GM23338 (cell line): ENCODE measurements at regions not wholly inside any gene's neighbourhood (a gene's known extent, or its start where the extent isn't known, plus 50 kb on each side); places are given as distances from the start of the nearest gene placed in this dataset.

Source experiments
- ATAC-seq: fragments of 200-7000 bp; cut with Tn5 transposase; 3 replicates; pipeline ENCODE4 v1.9.1; 2020
- DNase-seq: peaks from one replicate; pipeline ENCODE4 v3.0.0-alpha.2; 2015; ENCODE audit warnings: low spot score
- H2AFZ ChIP-seq: fragments of 200-600 bp; sonication (generic); 2 replicates; pipeline ENCODE4 v1.8.0; 2016; ENCODE audit warnings: antibody characterized with exemption, mild to moderate bottlenecking, moderate library complexity
- H3F3A ChIP-seq: fragments of 200-600 bp; sonication (generic); replicated peaks from 2 replicates; pipeline ENCODE4 v1.8.0; 2017; ENCODE audit warnings: antibody characterized with exemption, mixed run types, low read depth
- H3K27ac ChIP-seq: fragments of 200-600 bp; sonication (generic); 2 replicates; pipeline ENCODE4 v1.6.1; 2016; ENCODE audit warnings: low read depth
- H3K27me3 ChIP-seq: fragments of 200-600 bp; sonication (generic); 2 replicates; pipeline ENCODE4 v1.8.0; 2016; ENCODE audit warnings: mild to moderate bottlenecking, mixed run types, moderate library complexity; ENCODE audit not compliant: insufficient read depth
- H3K36me3 ChIP-seq: fragments of 200-600 bp; sonication (generic); 2 replicates; pipeline ENCODE4 v1.8.0; 2016; ENCODE audit warnings: mild to moderate bottlenecking; ENCODE audit not compliant: insufficient read depth
- H3K4me1 ChIP-seq: fragments of 200-600 bp; sonication (generic); 2 replicates; pipeline ENCODE4 v1.8.0; 2016; ENCODE audit warnings: mild to moderate bottlenecking, moderate library complexity; ENCODE audit not compliant: insufficient read depth
- H3K4me2 ChIP-seq: fragments of 200-600 bp; sonication (generic); 2 replicates; pipeline ENCODE4 v1.7.1; 2017; ENCODE audit warnings: mixed run types
- H3K4me3 ChIP-seq: fragments of 200-600 bp; sonication (generic); 2 replicates; pipeline ENCODE4 v1.6.1; 2016; ENCODE audit warnings: mixed run types
- H3K79me2 ChIP-seq: fragments of 200-600 bp; sonication (generic); replicated peaks from 2 replicates; pipeline ENCODE4 v1.8.0; 2017; ENCODE audit warnings: mild to moderate bottlenecking; ENCODE audit not compliant: insufficient read depth
- H3K9me2 ChIP-seq: fragments of 200-600 bp; sonication (generic); 2 replicates; pipeline ENCODE4 v1.8.0; 2017; ENCODE audit not compliant: insufficient read depth
- H4K20me1 ChIP-seq: fragments of 200-600 bp; sonication (generic); replicated peaks from 2 replicates; pipeline ENCODE4 v1.8.0; 2017; ENCODE audit warnings: mild to moderate bottlenecking; ENCODE audit not compliant: insufficient read depth
- H3K27ac Mint-ChIP-seq: 2 replicates; pipeline ENCODE4 v1.8.0; 2020; ENCODE audit warnings: inconsistent platforms, mild to moderate bottlenecking, moderate library complexity, mixed read lengths
- H3K27me3 Mint-ChIP-seq: 3 replicates; pipeline ENCODE4 v1.8.0; 2022; ENCODE audit warnings: low read depth, mild to moderate bottlenecking, moderate library complexity, mixed read lengths, inconsistent platforms; ENCODE audit not compliant: insufficient read depth, poor library complexity
- H3K36me3 Mint-ChIP-seq: 3 replicates; pipeline ENCODE4 v1.8.0; 2021; ENCODE audit warnings: low read depth, mild to moderate bottlenecking, inconsistent platforms, moderate library complexity, mixed read lengths
- H3K4me1 Mint-ChIP-seq: 3 replicates; pipeline ENCODE4 v1.8.0; 2020; ENCODE audit warnings: mild to moderate bottlenecking, inconsistent platforms, mixed read lengths
- H3K4me3 Mint-ChIP-seq: 3 replicates; pipeline ENCODE4 v1.8.0; 2021; ENCODE audit warnings: moderate library complexity, mild to moderate bottlenecking, inconsistent platforms, mixed read lengths
- H3K9me3 Mint-ChIP-seq: 3 replicates; pipeline ENCODE4 v1.8.0; 2020; ENCODE audit warnings: moderate library complexity, mild to moderate bottlenecking, inconsistent platforms, mixed read lengths
- CREB1 ChIP-seq: fragments of 250-450 bp; sonication (Bioruptor Pico); IDR thresholded peaks from 2 replicates; pipeline ENCODE4 v1.5.0; 2020; ENCODE audit warnings: low read depth, mild to moderate bottlenecking, moderate library complexity
- EZH2 ChIP-seq: fragments of 200-600 bp; sonication (generic); IDR thresholded peaks from one replicate; pipeline ENCODE4 v1.8.0; 2017; ENCODE audit warnings: antibody characterized with exemption, mild to moderate bottlenecking, low read depth; ENCODE audit not compliant: unreplicated experiment
- EZH2phosphoT487 ChIP-seq: fragments of 200-600 bp; sonication (generic); IDR thresholded peaks from one replicate; pipeline ENCODE4 v1.8.1; 2018; ENCODE audit warnings: antibody characterized with exemption; ENCODE audit not compliant: unreplicated experiment
- JUNB ChIP-seq: IDR thresholded peaks from one replicate; pipeline ENCODE4 v1.6.1; 2016; ENCODE audit warnings: antibody characterized with exemption; ENCODE audit not compliant: unreplicated experiment
- NANOG ChIP-seq: IDR thresholded peaks from 2 replicates; pipeline ENCODE4 v1.6.1; 2016; ENCODE audit warnings: antibody characterized with exemption, borderline replicate concordance
- POLR2AphosphoS5 ChIP-seq: IDR thresholded peaks from 2 replicates; pipeline ENCODE4 v1.6.1; 2016; ENCODE audit warnings: antibody characterized with exemption, low read depth
- STAT1 ChIP-seq: IDR thresholded peaks from one replicate; pipeline ENCODE4 v1.6.1; 2016; ENCODE audit warnings: antibody characterized with exemption; ENCODE audit not compliant: unreplicated experiment
- ZNF114 ChIP-seq: fragments of 250-450 bp; sonication (Bioruptor Pico); IDR thresholded peaks from 2 replicates; pipeline ENCODE4 v1.5.0; 2020; ENCODE audit warnings: mild to moderate bottlenecking, moderate library complexity
- ZNF331 ChIP-seq: fragments of 250-450 bp; sonication (Bioruptor Pico); IDR thresholded peaks from 2 replicates; pipeline ENCODE4 v1.5.0; 2020; ENCODE audit warnings: low read depth, mild to moderate bottlenecking, moderate library complexity
- TF ChIP-seq, protein P1 (sequence below): IDR thresholded peaks from 2 replicates; pipeline ENCODE4 v1.6.1; 2016; ENCODE audit warnings: antibody characterized with exemption
- TF ChIP-seq, protein P2 (sequence below): fragments of 250-450 bp; sonication (Bioruptor Pico); IDR thresholded peaks from 2 replicates; pipeline ENCODE4 v1.5.0; 2020; ENCODE audit warnings: mild to moderate bottlenecking, moderate library complexity
- TF ChIP-seq, protein P3 (sequence below), 2 experiments: fragments of 200-600 bp in 1 of 2; sonication (generic) in 1 of 2; conservative IDR thresholded peaks; 2 replicates each; pipeline versions ENCODE4 v1.5.1 to v1.6.1; 2016 to 2017; ENCODE audit warnings: antibody characterized with exemption in 2 of 2, low read depth in 2 of 2, mild to moderate bottlenecking in 2 of 2, moderate library complexity in 1 of 2
- TF ChIP-seq, protein P4 (sequence below): IDR thresholded peaks from one replicate; pipeline ENCODE4 v1.6.1; 2018; ENCODE audit warnings: antibody characterized with exemption; ENCODE audit not compliant: unreplicated experiment

DNA sequence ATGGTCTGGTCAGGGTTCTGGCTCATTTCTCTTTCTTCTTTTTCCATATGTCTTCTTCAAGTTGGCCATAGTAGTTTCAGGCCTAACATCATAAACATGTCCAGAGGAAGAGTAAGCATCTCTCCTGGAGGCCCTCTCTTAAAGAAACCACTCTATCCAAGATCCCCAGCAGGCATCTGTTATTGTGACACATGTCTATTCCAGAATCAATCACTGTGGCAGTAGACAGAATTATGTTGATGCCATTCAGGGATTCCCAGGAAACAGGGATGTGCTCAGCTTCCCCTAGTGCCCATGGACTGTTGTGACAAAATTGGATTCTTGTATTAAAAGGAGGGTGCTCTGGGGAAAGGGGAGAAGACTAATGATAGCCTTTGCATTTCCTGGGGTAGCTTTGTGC lies 224.0 kb downstream of the HNRNPD start:
- no peak for DNase-seq
- TF ChIP-seq CREB1 (no peak), JUNB (no peak), ZNF331 (no peak), ZNF114 (CRISPR knock-in tag) (no peak), EZH2phosphoT487 (no peak), STAT1 (no peak), POLR2AphosphoS5 (no peak), EZH2 (no peak), NANOG (no peak)
- TF ChIP-seq, protein P1, sequence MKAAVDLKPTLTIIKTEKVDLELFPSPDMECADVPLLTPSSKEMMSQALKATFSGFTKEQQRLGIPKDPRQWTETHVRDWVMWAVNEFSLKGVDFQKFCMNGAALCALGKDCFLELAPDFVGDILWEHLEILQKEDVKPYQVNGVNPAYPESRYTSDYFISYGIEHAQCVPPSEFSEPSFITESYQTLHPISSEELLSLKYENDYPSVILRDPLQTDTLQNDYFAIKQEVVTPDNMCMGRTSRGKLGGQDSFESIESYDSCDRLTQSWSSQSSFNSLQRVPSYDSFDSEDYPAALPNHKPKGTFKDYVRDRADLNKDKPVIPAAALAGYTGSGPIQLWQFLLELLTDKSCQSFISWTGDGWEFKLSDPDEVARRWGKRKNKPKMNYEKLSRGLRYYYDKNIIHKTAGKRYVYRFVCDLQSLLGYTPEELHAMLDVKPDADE = no peak
- TF ChIP-seq, protein P2, sequence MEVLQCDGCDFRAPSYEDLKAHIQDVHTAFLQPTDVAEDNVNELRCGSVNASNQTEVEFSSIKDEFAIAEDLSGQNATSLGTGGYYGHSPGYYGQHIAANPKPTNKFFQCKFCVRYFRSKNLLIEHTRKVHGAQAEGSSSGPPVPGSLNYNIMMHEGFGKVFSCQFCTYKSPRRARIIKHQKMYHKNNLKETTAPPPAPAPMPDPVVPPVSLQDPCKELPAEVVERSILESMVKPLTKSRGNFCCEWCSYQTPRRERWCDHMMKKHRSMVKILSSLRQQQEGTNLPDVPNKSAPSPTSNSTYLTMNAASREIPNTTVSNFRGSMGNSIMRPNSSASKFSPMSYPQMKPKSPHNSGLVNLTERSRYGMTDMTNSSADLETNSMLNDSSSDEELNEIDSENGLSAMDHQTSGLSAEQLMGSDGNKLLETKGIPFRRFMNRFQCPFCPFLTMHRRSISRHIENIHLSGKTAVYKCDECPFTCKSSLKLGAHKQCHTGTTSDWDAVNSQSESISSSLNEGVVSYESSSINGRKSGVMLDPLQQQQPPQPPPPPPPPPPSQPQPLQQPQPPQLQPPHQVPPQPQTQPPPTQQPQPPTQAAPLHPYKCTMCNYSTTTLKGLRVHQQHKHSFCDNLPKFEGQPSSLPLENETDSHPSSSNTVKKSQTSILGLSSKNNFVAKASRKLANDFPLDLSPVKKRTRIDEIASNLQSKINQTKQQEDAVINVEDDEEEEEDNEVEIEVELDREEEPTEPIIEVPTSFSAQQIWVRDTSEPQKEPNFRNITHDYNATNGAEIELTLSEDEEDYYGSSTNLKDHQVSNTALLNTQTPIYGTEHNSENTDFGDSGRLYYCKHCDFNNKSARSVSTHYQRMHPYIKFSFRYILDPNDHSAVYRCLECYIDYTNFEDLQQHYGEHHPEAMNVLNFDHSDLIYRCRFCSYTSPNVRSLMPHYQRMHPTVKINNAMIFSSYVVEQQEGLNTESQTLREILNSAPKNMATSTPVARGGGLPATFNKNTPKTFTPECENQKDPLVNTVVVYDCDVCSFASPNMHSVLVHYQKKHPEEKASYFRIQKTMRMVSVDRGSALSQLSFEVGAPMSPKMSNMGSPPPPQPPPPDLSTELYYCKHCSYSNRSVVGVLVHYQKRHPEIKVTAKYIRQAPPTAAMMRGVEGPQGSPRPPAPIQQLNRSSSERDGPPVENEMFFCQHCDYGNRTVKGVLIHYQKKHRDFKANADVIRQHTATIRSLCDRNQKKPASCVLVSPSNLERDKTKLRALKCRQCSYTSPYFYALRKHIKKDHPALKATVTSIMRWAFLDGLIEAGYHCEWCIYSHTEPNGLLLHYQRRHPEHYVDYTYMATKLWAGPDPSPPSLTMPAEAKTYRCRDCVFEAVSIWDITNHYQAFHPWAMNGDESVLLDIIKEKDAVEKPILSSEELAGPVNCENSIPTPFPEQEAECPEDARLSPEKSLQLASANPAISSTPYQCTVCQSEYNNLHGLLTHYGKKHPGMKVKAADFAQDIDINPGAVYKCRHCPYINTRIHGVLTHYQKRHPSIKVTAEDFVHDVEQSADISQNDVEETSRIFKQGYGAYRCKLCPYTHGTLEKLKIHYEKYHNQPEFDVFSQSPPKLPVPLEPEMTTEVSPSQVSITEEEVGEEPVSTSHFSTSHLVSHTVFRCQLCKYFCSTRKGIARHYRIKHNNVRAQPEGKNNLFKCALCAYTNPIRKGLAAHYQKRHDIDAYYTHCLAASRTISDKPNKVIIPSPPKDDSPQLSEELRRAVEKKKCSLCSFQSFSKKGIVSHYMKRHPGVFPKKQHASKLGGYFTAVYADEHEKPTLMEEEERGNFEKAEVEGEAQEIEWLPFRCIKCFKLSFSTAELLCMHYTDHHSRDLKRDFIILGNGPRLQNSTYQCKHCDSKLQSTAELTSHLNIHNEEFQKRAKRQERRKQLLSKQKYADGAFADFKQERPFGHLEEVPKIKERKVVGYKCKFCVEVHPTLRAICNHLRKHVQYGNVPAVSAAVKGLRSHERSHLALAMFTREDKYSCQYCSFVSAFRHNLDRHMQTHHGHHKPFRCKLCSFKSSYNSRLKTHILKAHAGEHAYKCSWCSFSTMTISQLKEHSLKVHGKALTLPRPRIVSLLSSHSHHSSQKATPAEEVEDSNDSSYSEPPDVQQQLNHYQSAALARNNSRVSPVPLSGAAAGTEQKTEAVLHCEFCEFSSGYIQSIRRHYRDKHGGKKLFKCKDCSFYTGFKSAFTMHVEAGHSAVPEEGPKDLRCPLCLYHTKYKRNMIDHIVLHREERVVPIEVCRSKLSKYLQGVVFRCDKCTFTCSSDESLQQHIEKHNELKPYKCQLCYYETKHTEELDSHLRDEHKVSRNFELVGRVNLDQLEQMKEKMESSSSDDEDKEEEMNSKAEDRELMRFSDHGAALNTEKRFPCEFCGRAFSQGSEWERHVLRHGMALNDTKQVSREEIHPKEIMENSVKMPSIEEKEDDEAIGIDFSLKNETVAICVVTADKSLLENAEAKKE (CRISPR knock-in tag) = no peak
- TF ChIP-seq, protein P3, sequence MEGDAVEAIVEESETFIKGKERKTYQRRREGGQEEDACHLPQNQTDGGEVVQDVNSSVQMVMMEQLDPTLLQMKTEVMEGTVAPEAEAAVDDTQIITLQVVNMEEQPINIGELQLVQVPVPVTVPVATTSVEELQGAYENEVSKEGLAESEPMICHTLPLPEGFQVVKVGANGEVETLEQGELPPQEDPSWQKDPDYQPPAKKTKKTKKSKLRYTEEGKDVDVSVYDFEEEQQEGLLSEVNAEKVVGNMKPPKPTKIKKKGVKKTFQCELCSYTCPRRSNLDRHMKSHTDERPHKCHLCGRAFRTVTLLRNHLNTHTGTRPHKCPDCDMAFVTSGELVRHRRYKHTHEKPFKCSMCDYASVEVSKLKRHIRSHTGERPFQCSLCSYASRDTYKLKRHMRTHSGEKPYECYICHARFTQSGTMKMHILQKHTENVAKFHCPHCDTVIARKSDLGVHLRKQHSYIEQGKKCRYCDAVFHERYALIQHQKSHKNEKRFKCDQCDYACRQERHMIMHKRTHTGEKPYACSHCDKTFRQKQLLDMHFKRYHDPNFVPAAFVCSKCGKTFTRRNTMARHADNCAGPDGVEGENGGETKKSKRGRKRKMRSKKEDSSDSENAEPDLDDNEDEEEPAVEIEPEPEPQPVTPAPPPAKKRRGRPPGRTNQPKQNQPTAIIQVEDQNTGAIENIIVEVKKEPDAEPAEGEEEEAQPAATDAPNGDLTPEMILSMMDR (conservative IDR thresholded peaks at IDR 0.05; ENCODE audit: low read depth in 2 of 2) = no peak
- TF ChIP-seq, protein P4, sequence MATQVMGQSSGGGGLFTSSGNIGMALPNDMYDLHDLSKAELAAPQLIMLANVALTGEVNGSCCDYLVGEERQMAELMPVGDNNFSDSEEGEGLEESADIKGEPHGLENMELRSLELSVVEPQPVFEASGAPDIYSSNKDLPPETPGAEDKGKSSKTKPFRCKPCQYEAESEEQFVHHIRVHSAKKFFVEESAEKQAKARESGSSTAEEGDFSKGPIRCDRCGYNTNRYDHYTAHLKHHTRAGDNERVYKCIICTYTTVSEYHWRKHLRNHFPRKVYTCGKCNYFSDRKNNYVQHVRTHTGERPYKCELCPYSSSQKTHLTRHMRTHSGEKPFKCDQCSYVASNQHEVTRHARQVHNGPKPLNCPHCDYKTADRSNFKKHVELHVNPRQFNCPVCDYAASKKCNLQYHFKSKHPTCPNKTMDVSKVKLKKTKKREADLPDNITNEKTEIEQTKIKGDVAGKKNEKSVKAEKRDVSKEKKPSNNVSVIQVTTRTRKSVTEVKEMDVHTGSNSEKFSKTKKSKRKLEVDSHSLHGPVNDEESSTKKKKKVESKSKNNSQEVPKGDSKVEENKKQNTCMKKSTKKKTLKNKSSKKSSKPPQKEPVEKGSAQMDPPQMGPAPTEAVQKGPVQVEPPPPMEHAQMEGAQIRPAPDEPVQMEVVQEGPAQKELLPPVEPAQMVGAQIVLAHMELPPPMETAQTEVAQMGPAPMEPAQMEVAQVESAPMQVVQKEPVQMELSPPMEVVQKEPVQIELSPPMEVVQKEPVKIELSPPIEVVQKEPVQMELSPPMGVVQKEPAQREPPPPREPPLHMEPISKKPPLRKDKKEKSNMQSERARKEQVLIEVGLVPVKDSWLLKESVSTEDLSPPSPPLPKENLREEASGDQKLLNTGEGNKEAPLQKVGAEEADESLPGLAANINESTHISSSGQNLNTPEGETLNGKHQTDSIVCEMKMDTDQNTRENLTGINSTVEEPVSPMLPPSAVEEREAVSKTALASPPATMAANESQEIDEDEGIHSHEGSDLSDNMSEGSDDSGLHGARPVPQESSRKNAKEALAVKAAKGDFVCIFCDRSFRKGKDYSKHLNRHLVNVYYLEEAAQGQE = no peak
- no peak for ATAC-seq
- Mint-ChIP-seq H3K9me3 (peaks cover 4% of the 10 kb centered on the region; the same call in 2 of the 3 replicates), H3K27ac (no peak overlapping the region), H3K36me3 (no peaks in the 10 kb centered on the region), H3K4me3 (no peak overlapping the region), H3K4me1 (no peaks in the 10 kb centered on the region), H3K27me3 (no peaks in the 10 kb centered on the region)
- H2AFZ ChIP-seq = no peak overlapping the region
- no peaks in the 10 kb centered on the region for H3K36me3 ChIP-seq
- H3K9me2 ChIP-seq = no peaks in the 10 kb centered on the region
- H3K27me3 ChIP-seq = no peaks in the 10 kb centered on the region
- no peaks in the 10 kb centered on the region for H3K4me1 ChIP-seq
- no peak overlapping the region for H3K27ac ChIP-seq
- H3F3A ChIP-seq = no peaks in the 10 kb centered on the region
- no peaks in the 10 kb centered on the region for H4K20me1 ChIP-seq
- H3K79me2 ChIP-seq = no peaks in the 10 kb centered on the region
- no peak overlapping the region for H3K4me2 ChIP-seq
- H3K4me3 ChIP-seq = no peak overlapping the region
